HEK293 (cell line): ENCODE measurements at regions not wholly inside any gene's neighbourhood (a gene's known extent, or its start where the extent isn't known, plus 50 kb on each side); places are given as distances from the start of the nearest gene placed in this dataset.

Experiments used
- GLIS1 ChIP-seq: fragments of 450-650 bp; formaldehyde crosslinking; IDR thresholded peaks from 2 replicates; pipeline ENCODE4 v1.5.1; 2016; ENCODE audit warnings: missing biosample characterization, missing genetic modification characterization
- IKZF3 ChIP-seq: fragments of 450-650 bp; IDR thresholded peaks from 2 replicates; pipeline ENCODE4 v1.5.0; 2018; ENCODE audit warnings: missing biosample characterization, mild to moderate bottlenecking, missing genetic modification characterization, moderate library complexity
- INSM2 ChIP-seq: fragments of 450-650 bp; formaldehyde crosslinking; IDR thresholded peaks from 2 replicates; pipeline ENCODE4 v1.5.1; 2016; ENCODE audit warnings: missing biosample characterization, missing genetic modification characterization
- KLF10 ChIP-seq: fragments of 450-650 bp; IDR thresholded peaks from 2 replicates; pipeline ENCODE4 v1.5.1; 2018; ENCODE audit warnings: missing biosample characterization, mild to moderate bottlenecking, missing genetic modification characterization
- KLF9 ChIP-seq: fragments of 450-650 bp; formaldehyde crosslinking; IDR thresholded peaks from 2 replicates; pipeline ENCODE4 v1.5.1; 2016; ENCODE audit warnings: missing biosample characterization, missing genetic modification characterization, low read depth
- MZF1 ChIP-seq: fragments of 450-650 bp; formaldehyde crosslinking; IDR thresholded peaks from 2 replicates; pipeline ENCODE4 v1.5.1; 2017; ENCODE audit warnings: missing biosample characterization, missing genetic modification characterization, borderline replicate concordance
- PRDM10 ChIP-seq: fragments of 450-650 bp; formaldehyde crosslinking; IDR thresholded peaks from 2 replicates; pipeline ENCODE4 v1.5.1; 2016; ENCODE audit warnings: missing biosample characterization, missing genetic modification characterization
- RBAK ChIP-seq: fragments of 450-650 bp; formaldehyde crosslinking; IDR thresholded peaks from 2 replicates; pipeline ENCODE4 v1.5.1; 2016; ENCODE audit warnings: missing biosample characterization, missing genetic modification characterization
- SALL2 ChIP-seq: fragments of 450-650 bp; formaldehyde crosslinking; IDR thresholded peaks from 2 replicates; pipeline ENCODE4 v1.5.0; 2017; ENCODE audit warnings: missing biosample characterization, mild to moderate bottlenecking, missing genetic modification characterization, borderline replicate concordance
- TCF7L2 ChIP-seq: IDR thresholded peaks from 2 replicates; pipeline ENCODE4 v1.6.1; 2011; ENCODE audit warnings: low read depth, mild to moderate bottlenecking, inconsistent platforms, low read length, moderate library complexity, borderline replicate concordance
- ZBTB20 ChIP-seq: fragments of 450-650 bp; formaldehyde crosslinking; IDR thresholded peaks from 2 replicates; pipeline ENCODE4 v1.5.1; 2016; ENCODE audit warnings: missing biosample characterization, missing genetic modification characterization
- ZBTB21 ChIP-seq: fragments of 450-650 bp; formaldehyde crosslinking; IDR thresholded peaks from 2 replicates; pipeline ENCODE4 v1.5.1; 2017; ENCODE audit warnings: missing biosample characterization, missing genetic modification characterization
- ZBTB49 ChIP-seq: fragments of 450-650 bp; formaldehyde crosslinking; IDR thresholded peaks from 2 replicates; pipeline ENCODE4 v1.5.1; 2016; ENCODE audit warnings: missing biosample characterization, missing genetic modification characterization, low read depth
- ZFP41 ChIP-seq: fragments of 450-650 bp; formaldehyde crosslinking; IDR thresholded peaks from 2 replicates; pipeline ENCODE4 v1.5.1; 2016; ENCODE audit warnings: missing biosample characterization, missing genetic modification characterization, borderline replicate concordance
- ZFP69B ChIP-seq: fragments of 450-650 bp; formaldehyde crosslinking; IDR thresholded peaks from 2 replicates; pipeline ENCODE4 v1.5.1; 2016; ENCODE audit warnings: missing biosample characterization, missing genetic modification characterization
- ZNF121 ChIP-seq: fragments of 450-650 bp; formaldehyde crosslinking; IDR thresholded peaks from 2 replicates; pipeline ENCODE4 v1.5.1; 2016; ENCODE audit warnings: missing biosample characterization, missing genetic modification characterization
- ZNF138 ChIP-seq: fragments of 450-650 bp; formaldehyde crosslinking; IDR thresholded peaks from 2 replicates; pipeline ENCODE4 v1.5.1; 2016; ENCODE audit warnings: missing biosample characterization, missing genetic modification characterization, borderline replicate concordance
- ZNF140 ChIP-seq: fragments of 450-650 bp; formaldehyde crosslinking; IDR thresholded peaks from 2 replicates; pipeline ENCODE4 v1.5.1; 2016; ENCODE audit warnings: missing biosample characterization, missing genetic modification characterization
- ZNF155 ChIP-seq: fragments of 450-650 bp; formaldehyde crosslinking; IDR thresholded peaks from 2 replicates; pipeline ENCODE4 v1.5.1; 2016; ENCODE audit warnings: missing biosample characterization, missing genetic modification characterization
- ZNF169 ChIP-seq: fragments of 450-650 bp; formaldehyde crosslinking; IDR thresholded peaks from 2 replicates; pipeline ENCODE4 v1.5.1; 2016; ENCODE audit warnings: missing biosample characterization, missing genetic modification characterization
- ZNF175 ChIP-seq: fragments of 450-650 bp; formaldehyde crosslinking; IDR thresholded peaks from 2 replicates; pipeline ENCODE4 v1.5.1; 2016; ENCODE audit warnings: missing biosample characterization, missing genetic modification characterization
- ZNF19 ChIP-seq: fragments of 450-650 bp; formaldehyde crosslinking; IDR thresholded peaks from 2 replicates; pipeline ENCODE4; 2016; ENCODE audit warnings: missing biosample characterization, missing genetic modification characterization, low read depth
- ZNF23 ChIP-seq: fragments of 450-650 bp; formaldehyde crosslinking; IDR thresholded peaks from 2 replicates; pipeline ENCODE4 v1.5.1; 2016; ENCODE audit warnings: missing biosample characterization, missing genetic modification characterization, borderline replicate concordance
- ZNF239 ChIP-seq: fragments of 450-650 bp; formaldehyde crosslinking; IDR thresholded peaks from 2 replicates; pipeline ENCODE4 v1.5.1; 2016; ENCODE audit warnings: missing biosample characterization, missing genetic modification characterization
- ZNF280C ChIP-seq: fragments of 450-650 bp; formaldehyde crosslinking; IDR thresholded peaks from 2 replicates; pipeline ENCODE4 v1.5.1; 2016; ENCODE audit warnings: missing biosample characterization, missing genetic modification characterization
- ZNF302 ChIP-seq: fragments of 450-650 bp; formaldehyde crosslinking; IDR thresholded peaks from 2 replicates; pipeline ENCODE4 v1.5.1; 2016; ENCODE audit warnings: missing biosample characterization, missing genetic modification characterization, low read depth
- ZNF335 ChIP-seq: fragments of 450-650 bp; formaldehyde crosslinking; conservative IDR thresholded peaks from 2 replicates; pipeline ENCODE4 v1.5.1; 2016; ENCODE audit warnings: missing biosample characterization, missing genetic modification characterization
- ZNF366 ChIP-seq: fragments of 450-650 bp; formaldehyde crosslinking; conservative IDR thresholded peaks from 2 replicates; pipeline ENCODE4 v1.5.1; 2016; ENCODE audit warnings: missing biosample characterization, missing genetic modification characterization
- ZNF426 ChIP-seq: fragments of 450-650 bp; formaldehyde crosslinking; IDR thresholded peaks from 2 replicates; pipeline ENCODE4 v1.5.1; 2017; ENCODE audit warnings: missing biosample characterization, missing genetic modification characterization, mild to moderate bottlenecking, inconsistent platforms, moderate library complexity
- ZNF48 ChIP-seq: fragments of 450-650 bp; formaldehyde crosslinking; IDR thresholded peaks from 2 replicates; pipeline ENCODE4 v1.5.1; 2016; ENCODE audit warnings: missing biosample characterization, missing genetic modification characterization
- ZNF530 ChIP-seq: fragments of 450-650 bp; formaldehyde crosslinking; IDR thresholded peaks from 2 replicates; pipeline ENCODE4 v1.5.1; 2016; ENCODE audit warnings: low read depth, missing biosample characterization, missing genetic modification characterization
- ZNF561 ChIP-seq: fragments of 450-650 bp; IDR thresholded peaks from 2 replicates; pipeline ENCODE4 v1.5.1; 2018; ENCODE audit warnings: missing biosample characterization, missing genetic modification characterization, borderline replicate concordance

- no peak for TF ChIP-seq ZNF138 (tag by site-specific recombination)
- TF ChIP-seq TCF7L2: no peak
- TF ChIP-seq ZFP41: no peak
- TF ChIP-seq ZNF426 (tag by site-specific recombination): no peak
- peak; percentile 50 for TF ChIP-seq PRDM10
- no peak for TF ChIP-seq ZNF140 (tag by site-specific recombination)
- TF ChIP-seq ZNF366 (tag by site-specific recombination): peak; percentile 33; the same call in 1 of the 2 replicates
- TF ChIP-seq RBAK: no peak
- TF ChIP-seq ZNF280C: no peak
- TF ChIP-seq ZNF175 (tag by site-specific recombination): no peak
- no peak for TF ChIP-seq ZFP69B (tag by site-specific recombination)
- peak; percentile 46; the same call in 1 of the 2 replicates for TF ChIP-seq KLF10 (tag by site-specific recombination)
- no peak for TF ChIP-seq ZNF302 (tag by site-specific recombination)
- no peak for TF ChIP-seq ZBTB20
- TF ChIP-seq GLIS1: no peak
- TF ChIP-seq ZNF155: no peak
- 0 out of 2 replicates have a peak, but pooled peaks have one; percentile 21 for TF ChIP-seq ZNF335 (tag by site-specific recombination)
- peak; percentile 66; the same call in 1 of the 2 replicates for TF ChIP-seq ZNF121 (tag by site-specific recombination)
- TF ChIP-seq ZNF23 (tag by site-specific recombination): no peak
- peak; percentile 73 for TF ChIP-seq IKZF3 (tag by site-specific recombination)
- no peak for TF ChIP-seq ZNF239
- no peak for TF ChIP-seq ZBTB49 (tag by site-specific recombination)
- no peak for TF ChIP-seq ZNF19 (tag by site-specific recombination)
- peak; percentile 45; the same call in 1 of the 2 replicates for TF ChIP-seq MZF1
- TF ChIP-seq SALL2 (tag by site-specific recombination): no peak
- TF ChIP-seq ZNF530: no peak
- TF ChIP-seq INSM2 (tag by site-specific recombination): no peak
- no peak for TF ChIP-seq ZBTB21 (tag by site-specific recombination)
- no peak for TF ChIP-seq KLF9 (tag by site-specific recombination)
- no peak for TF ChIP-seq ZNF48
- TF ChIP-seq ZNF169: no peak
- peak; percentile 61; the same call in 1 of the 2 replicates for TF ChIP-seq ZNF561 (tag by site-specific recombination)
Observed at GRCh38 chr17:69607162-69607834, 192.8 kb downstream of the MAP2K6 start (continued).
